HepG2 (cell line): ENCODE measurements at regions not wholly inside any gene's neighbourhood (a gene's known extent, or its start where the extent isn't known, plus 50 kb on each side); places are given as distances from the start of the nearest gene placed in this dataset.
A peak's percentile ranks its signal among the peaks of the same experiment; 100 is the strongest.

Source experiments
- ATAC-seq: fragments of 200-7000 bp; cut with Tn5 transposase; 3 replicates; pipeline ENCODE4 v1.9.1; 2020; ENCODE audit warnings: mild to moderate bottlenecking, moderate library complexity
- BruUV-seq: library from RNA; stranded (reverse); fragments of 400-500 nt; replicated peaks from 2 replicates; lab custom pipeline; 2021; lab: Mats Ljungman, UMichigan
- CTCF ChIA-PET: fragments of 300-600 bp; formaldehyde crosslinking; extraction: SDS; loops from one replicate; lab custom pipeline; 2021; ENCODE audit warnings: low total read pairs, inconsistent platforms, low intra/inter-chr PET ratio; lab: Yijun Ruan, JAX
- POLR2A ChIA-PET: fragments of 350-600 bp; sonication (Branson Sonifier 250); formaldehyde crosslinking; loops from one replicate; lab custom pipeline; 2020; ENCODE audit warnings: antibody characterized with exemption, inconsistent platforms; lab: Yijun Ruan, JAX
- DNase-seq: peaks from one replicate; pipeline ENCODE4 v3.0.0-alpha.2; 2015; ENCODE audit warnings: low spot score
- FAIRE-seq: peaks from 3 replicates; lab custom pipeline; 2011; peaks lifted over from hg19 to GRCh38; lab: Jason Lieb, UNC
- H2AFZ ChIP-seq: one replicate; pipeline ENCODE4 v1.6.1; 2011; ENCODE audit warnings: low read length, inconsistent platforms
- H3K27ac ChIP-seq: fragments of 300-600 bp; 3 replicates; pipeline ENCODE4 v1.8.0; 2011; ENCODE audit warnings: mixed run types, mild to moderate bottlenecking, mixed read lengths, low read length, inconsistent platforms; ENCODE audit not compliant: insufficient read depth; ENCODE audit errors: extremely low read length
- H3K27me3 ChIP-seq, 2 experiments: fragments of 200-600 bp in 1 of 2; 2 replicates in 1 of 2; 3 replicates in 1 of 2; pipeline versions ENCODE4 v1.6.0 to v1.8.0; 2011; ENCODE audit warnings: low read length in 2 of 2, mild to moderate bottlenecking in 2 of 2, moderate library complexity in 2 of 2, inconsistent platforms in 1 of 2; ENCODE audit not compliant: insufficient read depth in 2 of 2, control insufficient read depth in 1 of 2
- H3K36me3 ChIP-seq, 2 experiments: fragments of 200-600 bp in 1 of 2; replicated peaks in 1 of 2; 2 replicates in 1 of 2; 3 replicates in 1 of 2; pipeline versions ENCODE4 v1.5.1 to v1.8.0; 2011; ENCODE audit warnings: low read length in 2 of 2, inconsistent platforms in 1 of 2; ENCODE audit not compliant: insufficient read depth in 2 of 2, control insufficient read depth in 1 of 2
- H3K4me1 ChIP-seq: 2 replicates; pipeline ENCODE4 v1.5.1; 2012; ENCODE audit warnings: low read length, inconsistent platforms; ENCODE audit not compliant: insufficient read depth
- H3K4me2 ChIP-seq: 2 replicates; pipeline ENCODE4 v1.6.0; 2011; ENCODE audit warnings: low read depth, low read length, inconsistent platforms
- H3K4me3 ChIP-seq, 3 experiments: fragments of 200-600 bp in 1 of 3; sonication (generic), shearing (Covaris generic) in 1 of 3; replicated peaks in 1 of 3; 2 replicates each; pipeline ENCODE4 v1.5.1; 2011 to 2016; ENCODE audit warnings: low read length in 3 of 3, inconsistent platforms in 2 of 3, low read depth in 2 of 3, mild to moderate bottlenecking in 2 of 3, control low read depth in 1 of 3, mixed read lengths in 1 of 3; ENCODE audit not compliant: insufficient read depth in 1 of 3
- H3K79me2 ChIP-seq: one replicate; pipeline ENCODE4 v1.6.1; 2011; ENCODE audit warnings: low read length, inconsistent platforms; ENCODE audit not compliant: insufficient read depth
- H3K9ac ChIP-seq: 2 replicates; pipeline ENCODE4 v1.6.0; 2011; ENCODE audit warnings: mild to moderate bottlenecking, low read depth, low read length, inconsistent platforms; ENCODE audit not compliant: insufficient read depth
- H3K9me3 ChIP-seq: 2 replicates; pipeline ENCODE4 v1.5.1; 2012; ENCODE audit warnings: mild to moderate bottlenecking, low read length
- H4K20me1 ChIP-seq: 2 replicates; pipeline ENCODE4 v1.6.0; 2011; ENCODE audit warnings: inconsistent platforms, mild to moderate bottlenecking, low read length, moderate library complexity; ENCODE audit not compliant: insufficient read depth
- BRCA1 ChIP-seq: sonication (generic); formaldehyde crosslinking; IDR thresholded peaks from 2 replicates; pipeline ENCODE4 v1.4.0; 2020; ENCODE audit warnings: missing genetic modification reagents
- ELF1 ChIP-seq: sonication (generic); formaldehyde crosslinking; IDR thresholded peaks from 2 replicates; pipeline ENCODE4 v1.4.0; 2020; ENCODE audit warnings: missing genetic modification reagents
- GATAD1 ChIP-seq: IDR thresholded peaks from 2 replicates; pipeline ENCODE4 v1.6.1; 2016; ENCODE audit warnings: missing genetic modification reagents, missing compliant biosample characterization
- HOXA7 ChIP-seq: sonication (generic); formaldehyde crosslinking; IDR thresholded peaks from 2 replicates; pipeline ENCODE4 v1.8.1; 2022; ENCODE audit warnings: mild to moderate bottlenecking, missing genetic modification reagents, moderate library complexity
- NR2F6 ChIP-seq, 2 experiments: IDR thresholded peaks; 2 replicates each; pipeline ENCODE4 v1.6.1; 2016; ENCODE audit warnings: antibody characterized with exemption in 1 of 2, mild to moderate bottlenecking in 1 of 2
- SIN3A ChIP-seq: IDR thresholded peaks from 2 replicates; pipeline ENCODE4 v1.6.1; 2011; ENCODE audit warnings: low read depth, mild to moderate bottlenecking, control low read depth, low read length, borderline replicate concordance
- ZFP1 ChIP-seq: IDR thresholded peaks from 2 replicates; pipeline ENCODE4 v1.6.1; 2016
- ZMYM4 ChIP-seq: sonication (generic); formaldehyde crosslinking; IDR thresholded peaks from 2 replicates; pipeline ENCODE4 v1.8.1; 2023; ENCODE audit warnings: mild to moderate bottlenecking, missing genetic modification reagents
- ZNF124 ChIP-seq: sonication (generic); formaldehyde crosslinking; IDR thresholded peaks from 2 replicates; pipeline ENCODE4 v1.4.0; 2020; ENCODE audit warnings: missing genetic modification reagents
- ZNF138 ChIP-seq: sonication (generic); formaldehyde crosslinking; IDR thresholded peaks from 2 replicates; pipeline ENCODE4 v1.5.0; 2020; ENCODE audit warnings: mild to moderate bottlenecking, low read depth, missing genetic modification reagents
- ZNF660 ChIP-seq: sonication (generic); formaldehyde crosslinking; IDR thresholded peaks from 2 replicates; pipeline ENCODE4 v1.5.1; 2020; ENCODE audit warnings: mild to moderate bottlenecking, low read depth, missing genetic modification reagents, borderline replicate concordance
- WGBS: methylation state at CpG from one replicate; pipeline ENCODE4 v1.1.6; 2017; ENCODE audit warnings: low lambda C conversion rate; 5-methylcytosine and 5-hydroxymethylcytosine counted together
- in situ Hi-C: cut with HindIII; loops from 2 replicates; pipeline ENCODE4 v1.10.0; 2017; ENCODE audit warnings: low pct_unique_long_range_greater_than_20kb; ENCODE audit not compliant: extremely low pct_ligation_motif_present
- intact Hi-C: fragments of 100-400 bp; cut with micrococcal nuclease; formaldehyde crosslinking; loops from one replicate; pipeline ENCODE4 v1.10.0; 2022; ENCODE audit not compliant: unreplicated experiment
- TF ChIP-seq, protein P1 (sequence below): IDR thresholded peaks from 2 replicates; pipeline ENCODE4 v1.6.1; 2016; ENCODE audit warnings: mild to moderate bottlenecking
- TF ChIP-seq, protein P2 (sequence below): sonication (generic); formaldehyde crosslinking; IDR thresholded peaks from 2 replicates; pipeline ENCODE4 v1.5.0; 2020; ENCODE audit warnings: mild to moderate bottlenecking, missing genetic modification reagents
- TF ChIP-seq, protein P3 (sequence below): sonication (generic); formaldehyde crosslinking; IDR thresholded peaks from 2 replicates; pipeline ENCODE4 v1.5.1; 2020; ENCODE audit warnings: mild to moderate bottlenecking, missing genetic modification reagents, moderate library complexity

DNA sequence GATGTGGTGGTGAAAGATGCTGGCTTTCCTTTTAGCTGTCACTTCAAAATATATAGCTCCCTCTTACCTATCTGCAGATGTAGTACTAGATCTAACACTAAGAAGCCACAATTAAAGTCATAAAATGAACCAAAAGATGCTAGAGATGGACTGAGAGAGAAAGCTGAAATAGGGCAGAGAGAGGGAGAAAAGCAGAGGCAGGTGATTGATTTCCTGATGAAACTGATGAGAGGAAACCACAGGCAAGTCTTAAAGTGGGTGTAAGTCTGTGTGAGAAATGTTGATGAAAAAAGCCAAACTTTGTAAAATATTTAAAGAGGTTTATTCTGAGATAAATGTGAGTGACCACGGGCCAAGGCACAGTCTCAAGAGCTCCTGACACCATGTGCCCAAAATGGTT is 194.3 kb upstream of the MBL2 start (continued):
- TF ChIP-seq, protein P1, sequence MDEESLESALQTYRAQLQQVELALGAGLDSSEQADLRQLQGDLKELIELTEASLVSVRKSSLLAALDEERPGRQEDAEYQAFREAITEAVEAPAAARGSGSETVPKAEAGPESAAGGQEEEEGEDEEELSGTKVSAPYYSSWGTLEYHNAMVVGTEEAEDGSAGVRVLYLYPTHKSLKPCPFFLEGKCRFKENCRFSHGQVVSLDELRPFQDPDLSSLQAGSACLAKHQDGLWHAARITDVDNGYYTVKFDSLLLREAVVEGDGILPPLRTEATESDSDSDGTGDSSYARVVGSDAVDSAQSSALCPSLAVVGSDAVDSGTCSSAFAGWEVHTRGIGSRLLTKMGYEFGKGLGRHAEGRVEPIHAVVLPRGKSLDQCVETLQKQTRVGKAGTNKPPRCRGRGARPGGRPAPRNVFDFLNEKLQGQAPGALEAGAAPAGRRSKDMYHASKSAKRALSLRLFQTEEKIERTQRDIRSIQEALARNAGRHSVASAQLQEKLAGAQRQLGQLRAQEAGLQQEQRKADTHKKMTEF (CRISPR knock-in tag) = no peak
- no peak for TF ChIP-seq ZNF138 (CRISPR knock-in tag)
- TF ChIP-seq GATAD1 (CRISPR knock-in tag) = no peak
- no peak for TF ChIP-seq ZNF660 (CRISPR knock-in tag)
- TF ChIP-seq, protein P2, sequence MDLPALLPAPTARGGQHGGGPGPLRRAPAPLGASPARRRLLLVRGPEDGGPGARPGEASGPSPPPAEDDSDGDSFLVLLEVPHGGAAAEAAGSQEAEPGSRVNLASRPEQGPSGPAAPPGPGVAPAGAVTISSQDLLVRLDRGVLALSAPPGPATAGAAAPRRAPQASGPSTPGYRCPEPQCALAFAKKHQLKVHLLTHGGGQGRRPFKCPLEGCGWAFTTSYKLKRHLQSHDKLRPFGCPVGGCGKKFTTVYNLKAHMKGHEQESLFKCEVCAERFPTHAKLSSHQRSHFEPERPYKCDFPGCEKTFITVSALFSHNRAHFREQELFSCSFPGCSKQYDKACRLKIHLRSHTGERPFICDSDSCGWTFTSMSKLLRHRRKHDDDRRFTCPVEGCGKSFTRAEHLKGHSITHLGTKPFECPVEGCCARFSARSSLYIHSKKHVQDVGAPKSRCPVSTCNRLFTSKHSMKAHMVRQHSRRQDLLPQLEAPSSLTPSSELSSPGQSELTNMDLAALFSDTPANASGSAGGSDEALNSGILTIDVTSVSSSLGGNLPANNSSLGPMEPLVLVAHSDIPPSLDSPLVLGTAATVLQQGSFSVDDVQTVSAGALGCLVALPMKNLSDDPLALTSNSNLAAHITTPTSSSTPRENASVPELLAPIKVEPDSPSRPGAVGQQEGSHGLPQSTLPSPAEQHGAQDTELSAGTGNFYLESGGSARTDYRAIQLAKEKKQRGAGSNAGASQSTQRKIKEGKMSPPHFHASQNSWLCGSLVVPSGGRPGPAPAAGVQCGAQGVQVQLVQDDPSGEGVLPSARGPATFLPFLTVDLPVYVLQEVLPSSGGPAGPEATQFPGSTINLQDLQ (CRISPR knock-in tag) = no peak
- TF ChIP-seq ZFP1 = no peak
- TF ChIP-seq SIN3A = no peak
- TF ChIP-seq ZNF124 = no peak
- TF ChIP-seq ZMYM4 (CRISPR knock-in tag) = no peak
- TF ChIP-seq HOXA7 (CRISPR knock-in tag) = no peak
- TF ChIP-seq NR2F6 (IDR thresholded peaks at IDR 0.05) = no peak
- TF ChIP-seq NR2F6 (CRISPR knock-in tag; IDR thresholded peaks at IDR 0.05) = no peak

- ATAC-seq = peak; percentile 78
- FAIRE-seq = no peak
- Histone ChIP-seq H3K27ac (no peak overlapping the region), H3K4me2 (peak overlapping the region; percentile 72), H3K9ac (no peak overlapping the region), H3K79me2 (no peaks in the 10 kb centered on the region), H3K4me1 (peaks cover 43% of the 10 kb centered on the region), H2AFZ (peak overlapping the region; percentile 56), H3K4me3 (peak overlapping the region in 2 of 3 experiments; percentile 21 to 61; a peak in 1 of 6 replicates), H3K27me3 (no peaks in the 10 kb centered on the region), H4K20me1 (no peaks in the 10 kb centered on the region), H3K36me3 (no peaks in the 10 kb centered on the region), H3K9me3 (no peaks in the 10 kb centered on the region)
- no TSS peak for BruUV-seq
- ChIA-PET POLR2A (no interaction called here), CTCF (no interaction called here)
- intact Hi-C loops (no loop called here), in situ Hi-C loops (no loop called here)
- DNase-seq = no peak
- 31% methylated on average over 3 of the region's 6 CpGs for WGBS
- no peak for TF ChIP-seq ELF1 (CRISPR knock-in tag)
- TF ChIP-seq, protein P3, sequence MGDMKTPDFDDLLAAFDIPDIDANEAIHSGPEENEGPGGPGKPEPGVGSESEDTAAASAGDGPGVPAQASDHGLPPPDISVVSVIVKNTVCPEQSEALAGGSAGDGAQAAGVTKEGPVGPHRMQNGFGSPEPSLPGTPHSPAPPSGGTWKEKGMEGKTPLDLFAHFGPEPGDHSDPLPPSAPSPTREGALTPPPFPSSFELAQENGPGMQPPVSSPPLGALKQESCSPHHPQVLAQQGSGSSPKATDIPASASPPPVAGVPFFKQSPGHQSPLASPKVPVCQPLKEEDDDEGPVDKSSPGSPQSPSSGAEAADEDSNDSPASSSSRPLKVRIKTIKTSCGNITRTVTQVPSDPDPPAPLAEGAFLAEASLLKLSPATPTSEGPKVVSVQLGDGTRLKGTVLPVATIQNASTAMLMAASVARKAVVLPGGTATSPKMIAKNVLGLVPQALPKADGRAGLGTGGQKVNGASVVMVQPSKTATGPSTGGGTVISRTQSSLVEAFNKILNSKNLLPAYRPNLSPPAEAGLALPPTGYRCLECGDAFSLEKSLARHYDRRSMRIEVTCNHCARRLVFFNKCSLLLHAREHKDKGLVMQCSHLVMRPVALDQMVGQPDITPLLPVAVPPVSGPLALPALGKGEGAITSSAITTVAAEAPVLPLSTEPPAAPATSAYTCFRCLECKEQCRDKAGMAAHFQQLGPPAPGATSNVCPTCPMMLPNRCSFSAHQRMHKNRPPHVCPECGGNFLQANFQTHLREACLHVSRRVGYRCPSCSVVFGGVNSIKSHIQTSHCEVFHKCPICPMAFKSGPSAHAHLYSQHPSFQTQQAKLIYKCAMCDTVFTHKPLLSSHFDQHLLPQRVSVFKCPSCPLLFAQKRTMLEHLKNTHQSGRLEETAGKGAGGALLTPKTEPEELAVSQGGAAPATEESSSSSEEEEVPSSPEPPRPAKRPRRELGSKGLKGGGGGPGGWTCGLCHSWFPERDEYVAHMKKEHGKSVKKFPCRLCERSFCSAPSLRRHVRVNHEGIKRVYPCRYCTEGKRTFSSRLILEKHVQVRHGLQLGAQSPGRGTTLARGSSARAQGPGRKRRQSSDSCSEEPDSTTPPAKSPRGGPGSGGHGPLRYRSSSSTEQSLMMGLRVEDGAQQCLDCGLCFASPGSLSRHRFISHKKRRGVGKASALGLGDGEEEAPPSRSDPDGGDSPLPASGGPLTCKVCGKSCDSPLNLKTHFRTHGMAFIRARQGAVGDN (CRISPR knock-in tag) = 0 out of 2 replicates have a peak, but pooled peaks have one; percentile 3
- no peak for TF ChIP-seq BRCA1 (CRISPR knock-in tag)
Measured at GRCh38 chr10:52965938-52966401, 193.4 kb upstream of the MBL2 start.
